HG03571 (cell line): ENCODE measurements at regions not wholly inside any gene's neighbourhood (a gene's known extent, or its start where the extent isn't known, plus 50 kb on each side); places are given as distances from the start of the nearest gene placed in this dataset.

Source experiments
- ATAC-seq: cut with Tn5 transposase; IDR thresholded peaks from one replicate; pipeline ENCODE4 v1.9.1; 2021; ENCODE audit not compliant: unreplicated experiment

DNA sequence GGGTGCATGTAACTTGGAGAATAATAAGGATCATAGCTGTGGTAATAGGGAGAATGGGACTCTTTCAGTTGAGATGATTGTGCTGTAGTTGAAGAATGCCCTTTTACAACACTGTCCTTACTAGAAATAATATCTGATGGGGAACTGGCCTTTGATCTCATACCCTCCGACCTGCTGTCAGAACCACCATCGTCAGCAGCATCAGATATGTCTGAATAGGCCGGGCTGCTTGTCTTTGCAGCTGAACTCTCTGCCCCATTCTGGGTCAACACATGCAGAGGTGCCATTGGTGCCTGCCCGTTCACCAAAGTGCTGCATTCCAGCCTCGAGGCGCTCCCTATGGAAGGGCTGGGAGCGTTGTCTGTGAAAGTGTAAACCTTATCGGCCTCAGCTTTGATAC lies 99.1 kb downstream of the ZNF608 start:
- no peak for ATAC-seq

DNA sequence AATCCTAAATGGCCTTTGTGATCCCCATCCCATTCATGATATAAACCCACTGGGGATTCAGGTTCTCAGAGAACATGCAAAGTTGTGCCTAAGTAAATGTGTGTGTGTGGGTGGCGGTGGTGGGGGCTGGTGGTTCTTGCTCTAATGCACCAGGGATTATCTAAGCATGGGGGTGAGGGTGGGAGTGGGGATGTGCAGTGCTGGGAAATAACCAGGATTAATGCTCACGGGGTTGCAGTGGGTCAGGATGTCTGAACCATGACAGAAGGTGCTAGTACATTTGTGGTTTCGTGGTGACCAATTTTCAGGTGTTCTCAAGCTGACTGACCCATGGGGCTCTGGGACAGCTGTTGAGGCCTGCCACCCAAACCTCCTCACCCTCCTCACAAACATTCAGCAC lies 101.0 kb downstream of the ZNF608 start:
- peak; percentile 27 for ATAC-seq

DNA sequence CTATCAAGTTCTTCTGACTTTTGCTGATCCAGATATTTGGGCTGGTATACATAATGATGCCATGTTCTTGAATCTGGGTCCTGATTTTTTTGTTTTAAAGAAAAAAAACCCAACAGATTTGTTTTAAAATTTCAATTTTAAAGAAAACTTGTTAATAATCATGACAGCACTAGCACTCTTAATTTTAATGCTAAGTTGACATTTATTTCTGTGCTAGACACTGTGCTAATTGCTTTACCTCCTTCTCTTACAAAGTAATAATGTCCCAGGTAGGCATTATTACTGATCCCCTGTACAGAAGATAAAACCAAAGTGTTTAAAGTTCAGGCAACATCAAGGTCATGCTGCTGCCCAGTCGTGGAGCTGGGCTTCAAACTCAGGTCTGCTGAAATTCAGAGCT lies 101.9 kb downstream of the ZNF608 start:
- no peak for ATAC-seq

DNA sequence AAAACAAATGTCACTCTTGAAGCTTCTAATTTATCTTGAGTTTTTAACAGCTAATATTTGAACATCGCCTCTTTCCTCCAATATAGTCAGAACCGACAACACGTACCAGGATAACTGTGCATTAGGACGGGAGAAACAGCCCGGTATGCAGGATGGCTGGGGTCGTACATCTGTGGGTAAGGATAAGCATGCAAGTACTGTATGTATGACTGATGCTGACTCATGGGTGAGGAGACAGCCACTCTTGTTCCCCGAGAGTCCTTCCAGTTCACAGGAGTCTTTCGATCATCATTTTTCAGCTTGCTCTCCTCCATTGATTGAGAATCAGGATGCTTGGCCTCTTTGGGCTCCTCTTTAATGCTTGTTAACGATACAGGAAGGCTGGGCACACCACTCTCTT lies 102.3 kb downstream of the ZNF608 start:
- no peak for ATAC-seq

DNA sequence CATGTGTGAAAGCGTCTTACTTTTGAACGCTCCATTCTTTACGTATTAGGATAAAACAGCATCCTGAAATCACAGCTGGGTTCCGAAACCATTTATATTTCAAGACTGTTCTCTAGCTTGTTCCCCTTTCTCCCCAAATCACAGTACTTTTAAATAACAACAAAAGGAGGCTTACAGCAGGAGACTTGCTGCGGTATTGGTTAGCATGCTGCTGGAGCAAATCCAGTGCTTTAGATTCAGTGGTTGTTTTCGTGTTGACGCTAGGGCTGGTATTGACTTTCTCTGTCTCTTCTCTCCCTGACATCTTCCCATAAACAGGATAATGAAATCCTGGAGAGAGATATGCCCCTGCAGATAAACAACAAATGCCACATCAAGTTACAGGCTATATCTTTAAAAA lies 103.1 kb downstream of the ZNF608 start:
- ATAC-seq, result no peak

DNA sequence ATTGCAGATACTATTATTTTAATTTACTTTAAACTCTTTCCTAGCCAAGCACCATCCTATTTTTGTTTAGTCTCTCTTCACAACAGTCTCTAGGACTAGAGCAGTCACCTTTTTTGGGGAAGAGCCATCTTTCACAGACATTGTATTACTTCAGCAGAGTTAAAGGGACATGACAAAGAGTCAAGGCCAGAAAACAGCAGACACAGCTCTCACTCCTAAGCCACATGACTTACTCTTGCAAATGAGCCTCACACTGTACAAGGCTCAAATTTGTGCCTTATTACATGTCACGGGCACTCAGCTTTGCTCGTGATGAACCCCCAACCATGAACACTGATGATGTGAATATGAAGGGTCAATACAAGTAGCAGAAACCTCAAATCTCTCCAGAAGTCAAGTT lies 104.3 kb downstream of the ZNF608 start:
- ATAC-seq, result no peak

DNA sequence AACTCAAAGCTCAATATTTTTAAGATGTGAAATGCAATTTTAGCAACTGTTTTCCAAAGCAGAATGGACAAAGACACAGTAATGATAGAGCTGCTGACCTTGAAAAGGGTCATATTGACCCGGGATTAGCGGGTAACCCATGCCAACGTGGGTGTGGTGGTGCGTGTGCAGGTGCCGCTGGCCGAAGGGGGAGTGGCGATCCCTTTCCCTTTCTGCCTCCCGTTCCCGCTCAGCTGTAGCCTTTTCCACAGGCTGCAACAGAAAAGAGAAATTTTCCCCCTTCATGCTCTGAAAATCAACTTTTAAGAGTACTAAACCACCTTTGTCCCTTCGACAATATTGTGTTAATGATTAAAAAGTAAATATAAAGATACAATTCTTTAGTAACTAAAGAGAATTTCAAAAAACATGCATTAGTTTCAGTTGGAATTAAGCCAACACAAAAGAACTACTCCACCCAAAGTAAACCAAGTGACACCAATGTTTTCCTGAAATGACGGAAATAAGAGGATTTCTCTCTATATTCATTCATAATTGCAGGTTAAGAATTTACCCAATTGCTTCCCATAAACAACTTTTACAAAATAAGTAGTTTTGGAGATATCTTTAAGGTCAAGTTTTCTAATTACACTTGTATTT lies 105.2 kb downstream of the ZNF608 start:
- ATAC-seq, result no peak

DNA sequence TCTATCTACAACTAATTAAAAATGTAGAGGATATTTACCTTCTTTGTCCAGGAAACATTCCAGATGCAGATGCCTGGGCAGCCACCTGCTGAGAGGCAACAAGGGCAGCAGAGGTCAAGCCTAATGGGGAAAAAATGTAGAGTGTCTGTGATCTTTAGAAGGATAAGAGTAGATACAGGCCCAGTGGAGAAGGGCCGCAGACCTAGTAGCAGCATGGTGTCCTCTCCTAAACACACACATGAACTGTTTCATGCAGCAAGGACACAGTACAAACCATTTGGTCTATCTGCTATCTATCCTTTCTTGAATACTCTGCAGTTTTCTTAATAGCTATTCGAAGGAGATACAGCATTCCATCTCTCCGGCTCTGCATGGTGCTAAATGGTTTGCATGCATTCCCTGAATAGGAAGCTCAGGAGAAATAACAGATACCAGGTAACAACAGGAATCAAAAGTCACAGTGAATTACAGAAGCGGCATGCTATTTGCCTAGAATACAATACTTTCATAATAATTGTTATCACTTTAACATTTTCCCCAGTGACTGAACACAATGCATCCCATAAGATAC lies 107.3 kb downstream of the ZNF608 start:
- ATAC-seq, result no peak

DNA sequence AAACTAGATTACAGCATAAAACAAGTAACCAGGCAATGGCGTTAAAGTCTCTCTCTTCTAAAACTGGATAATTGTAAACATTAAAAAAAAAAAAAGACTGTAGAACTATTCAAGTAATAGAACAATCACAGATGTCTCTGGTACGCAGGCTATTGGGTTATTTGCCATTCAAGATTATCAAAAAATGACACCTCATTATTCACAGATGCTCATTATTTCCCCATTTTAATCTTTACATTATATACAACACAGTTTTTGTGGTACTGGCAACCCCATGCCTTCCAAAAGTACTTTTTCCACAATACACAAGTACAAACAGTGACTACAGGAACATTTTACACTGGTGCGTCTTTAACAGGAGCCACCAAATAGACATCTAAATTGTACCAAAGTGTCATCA lies 109.4 kb downstream of the ZNF608 start:
- no peak for ATAC-seq

DNA sequence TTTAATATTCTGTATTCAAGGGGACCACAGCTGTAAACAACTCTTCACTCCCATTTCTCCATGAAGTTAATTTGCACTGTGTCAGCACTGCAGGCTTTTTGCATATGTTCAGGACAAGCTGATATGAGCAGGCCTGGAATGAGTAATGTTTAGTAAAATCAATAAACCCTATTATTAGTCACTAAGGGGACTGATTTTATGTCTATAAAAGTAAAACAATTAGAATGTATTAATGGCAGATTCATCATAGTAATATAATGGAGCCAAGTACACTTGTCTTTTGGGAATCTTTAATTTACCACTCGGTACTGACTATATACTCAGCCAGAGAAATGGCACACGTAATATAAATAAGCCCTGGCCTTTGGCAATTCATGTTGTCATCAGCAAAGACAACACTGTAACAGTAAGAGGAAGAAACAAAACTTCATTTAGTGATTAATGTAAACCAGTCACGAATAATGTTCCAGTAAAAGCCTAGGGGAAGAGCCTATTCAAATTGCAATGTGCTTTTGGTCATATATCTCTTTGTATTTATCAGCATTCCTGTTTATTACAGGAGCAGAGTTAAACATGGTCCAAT lies 111.6 kb downstream of the ZNF608 start:
- ATAC-seq, result no peak

DNA sequence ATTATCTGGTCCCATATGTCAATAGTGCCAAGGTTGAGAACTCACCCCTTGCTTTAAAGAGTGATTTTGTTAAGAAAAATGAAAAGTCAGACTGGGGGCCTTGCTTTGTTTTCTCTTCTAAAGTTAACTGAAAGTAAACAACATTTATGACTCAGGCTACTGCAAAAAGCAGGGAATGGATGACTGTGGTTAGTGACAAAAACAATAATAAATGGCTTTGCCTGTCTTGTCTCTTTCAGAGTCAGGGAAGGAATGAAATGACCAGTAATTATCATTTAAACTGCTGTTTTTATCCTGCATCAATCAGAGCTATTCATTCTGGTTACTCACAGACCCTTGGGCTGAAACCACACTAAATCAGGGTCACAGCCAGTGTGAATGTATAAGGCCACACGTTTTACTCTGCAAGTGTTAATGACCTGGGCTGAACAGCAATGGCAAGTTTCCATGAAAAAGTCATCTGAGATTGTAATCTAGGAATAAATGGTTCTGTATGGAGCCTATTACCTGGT lies 112.2 kb downstream of the ZNF608 start:
- ATAC-seq, result no peak

DNA sequence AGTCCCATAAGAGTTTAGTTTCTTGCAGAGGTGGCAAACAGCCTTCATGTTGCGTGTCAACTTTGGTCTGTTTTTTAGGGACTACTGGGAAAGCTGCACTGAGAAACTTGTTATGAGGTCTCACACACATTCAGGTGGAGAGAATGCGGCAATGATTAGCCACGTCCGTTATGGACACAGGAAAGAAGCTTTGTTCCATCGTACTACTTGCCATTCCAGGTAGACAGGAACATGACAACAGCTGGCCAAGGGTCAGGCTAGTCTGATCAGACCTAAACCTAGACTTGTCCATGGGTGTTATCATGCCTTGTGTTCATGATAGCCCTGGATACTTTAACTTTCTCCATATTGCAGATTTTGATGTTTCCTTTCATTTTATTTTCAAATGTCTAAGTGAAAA lies 113.2 kb downstream of the ZNF608 start:
- no peak for ATAC-seq

DNA sequence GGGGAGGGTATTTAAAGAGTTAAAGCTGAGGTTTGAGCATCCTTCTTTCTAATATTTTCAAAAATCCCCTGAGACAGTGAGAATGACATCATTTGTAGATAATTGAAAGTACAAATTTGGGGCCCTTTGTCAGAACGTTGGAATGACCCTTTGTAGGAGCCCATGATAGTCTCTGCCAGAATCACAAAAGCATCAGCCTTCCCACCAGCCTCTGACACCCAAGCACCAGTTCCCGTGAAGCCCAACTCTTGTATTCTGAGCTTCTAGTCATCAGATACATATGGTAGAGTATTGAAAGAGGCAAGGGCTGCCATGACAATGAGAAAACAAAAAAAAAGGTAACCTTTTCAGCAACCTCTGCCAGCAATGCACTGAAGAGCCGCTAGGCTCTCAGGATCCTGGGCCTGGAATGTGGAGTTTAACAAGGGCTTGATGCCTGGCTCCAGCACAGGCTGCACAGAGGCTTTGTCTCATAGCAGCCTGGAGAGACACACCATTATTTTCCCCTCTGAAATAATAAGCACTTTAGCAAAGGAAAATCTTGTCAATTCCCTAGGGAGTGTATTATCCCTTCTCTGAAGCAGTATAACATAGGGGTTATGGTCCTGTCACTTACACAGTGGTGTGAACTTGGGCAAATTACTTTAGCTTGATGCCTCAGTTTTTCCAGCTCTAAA lies 114.4 kb downstream of the ZNF608 start:
- ATAC-seq, result no peak

DNA sequence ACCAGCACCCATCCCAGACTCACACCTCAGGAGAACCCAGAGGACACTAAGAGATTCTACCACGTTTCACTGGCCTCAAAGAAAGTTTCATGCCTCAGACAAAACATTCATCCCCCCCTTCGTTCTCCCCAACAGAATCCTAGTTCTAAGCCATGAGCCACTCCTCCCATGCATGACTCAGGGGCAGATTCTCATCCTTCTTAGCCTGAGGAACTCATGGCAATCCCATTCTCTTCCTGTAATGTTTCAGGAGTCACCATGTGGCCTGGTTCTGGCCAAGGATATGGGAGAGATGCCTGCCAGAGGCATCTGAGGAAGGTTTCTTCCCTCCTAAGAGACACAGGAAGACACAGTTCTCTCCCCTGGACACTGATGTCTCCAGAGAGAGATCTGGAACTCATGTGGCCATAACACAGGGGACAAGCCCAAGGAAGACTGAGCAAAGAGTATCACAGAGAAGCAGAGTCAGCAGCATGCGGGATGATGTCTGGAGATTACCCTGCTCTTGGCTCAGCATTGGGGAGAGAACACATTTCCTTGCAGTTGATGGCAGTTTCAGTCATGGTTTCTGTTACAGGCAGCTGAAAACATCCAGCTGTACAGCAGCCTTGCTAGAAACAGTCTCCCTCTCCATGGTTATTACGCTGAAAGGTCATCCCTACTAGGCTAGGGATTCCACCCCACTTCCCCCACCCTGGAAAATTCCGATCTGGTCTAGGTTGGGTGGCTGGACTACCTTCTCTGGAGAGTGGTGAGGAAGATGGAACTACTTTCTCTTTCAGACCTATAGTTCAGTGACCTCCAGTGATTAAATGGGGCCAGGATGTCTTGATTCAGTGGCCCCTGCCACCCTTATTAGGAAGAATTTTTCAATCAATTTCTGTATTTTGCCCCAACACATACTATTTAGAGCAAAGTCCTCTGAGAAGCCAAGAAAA lies 115.4 kb downstream of the ZNF608 start:
- ATAC-seq, result peak; percentile 69

DNA sequence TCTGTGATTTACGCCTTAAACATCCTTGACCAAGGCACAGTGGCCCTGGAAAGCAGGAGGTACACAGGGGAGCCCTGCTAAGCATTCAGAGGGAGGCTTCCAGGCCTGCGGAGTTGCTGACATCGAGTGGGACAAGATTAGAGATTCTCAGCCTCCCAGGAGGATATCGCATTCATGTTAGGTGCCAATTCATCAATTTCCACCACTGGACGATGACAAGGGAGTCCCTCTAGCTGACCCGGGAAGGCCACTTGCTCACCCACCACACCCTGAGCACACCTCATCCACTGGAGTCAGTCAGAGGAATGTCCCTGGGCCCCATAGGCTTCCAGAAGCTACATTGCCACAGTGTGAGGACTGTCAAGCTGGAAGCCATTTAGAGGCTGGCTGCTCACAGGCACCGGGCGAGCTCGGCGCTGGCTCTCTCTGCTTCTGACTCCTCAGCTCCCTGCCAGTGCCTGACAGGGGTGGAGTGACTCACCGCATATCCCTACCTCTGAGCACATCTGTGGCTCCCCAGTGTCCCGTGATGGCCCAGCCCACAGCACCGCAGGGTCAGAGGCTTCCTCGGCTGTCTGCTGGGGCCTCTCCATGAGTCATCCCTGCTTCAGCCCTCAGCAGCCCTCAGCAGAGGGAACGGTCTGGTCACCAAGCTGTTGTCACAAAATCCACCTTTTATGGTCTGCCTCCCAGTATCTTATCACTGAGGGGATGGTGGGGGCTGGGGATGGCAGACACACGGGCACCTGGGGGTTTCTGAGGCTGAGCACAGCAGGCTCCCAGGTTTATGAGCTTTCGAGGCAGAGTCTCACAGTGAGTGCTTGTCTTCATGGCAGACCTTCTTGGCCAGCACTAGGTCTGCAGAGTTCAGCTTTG lies 117.5 kb downstream of the ZNF608 start:
- ATAC-seq, result no peak

DNA sequence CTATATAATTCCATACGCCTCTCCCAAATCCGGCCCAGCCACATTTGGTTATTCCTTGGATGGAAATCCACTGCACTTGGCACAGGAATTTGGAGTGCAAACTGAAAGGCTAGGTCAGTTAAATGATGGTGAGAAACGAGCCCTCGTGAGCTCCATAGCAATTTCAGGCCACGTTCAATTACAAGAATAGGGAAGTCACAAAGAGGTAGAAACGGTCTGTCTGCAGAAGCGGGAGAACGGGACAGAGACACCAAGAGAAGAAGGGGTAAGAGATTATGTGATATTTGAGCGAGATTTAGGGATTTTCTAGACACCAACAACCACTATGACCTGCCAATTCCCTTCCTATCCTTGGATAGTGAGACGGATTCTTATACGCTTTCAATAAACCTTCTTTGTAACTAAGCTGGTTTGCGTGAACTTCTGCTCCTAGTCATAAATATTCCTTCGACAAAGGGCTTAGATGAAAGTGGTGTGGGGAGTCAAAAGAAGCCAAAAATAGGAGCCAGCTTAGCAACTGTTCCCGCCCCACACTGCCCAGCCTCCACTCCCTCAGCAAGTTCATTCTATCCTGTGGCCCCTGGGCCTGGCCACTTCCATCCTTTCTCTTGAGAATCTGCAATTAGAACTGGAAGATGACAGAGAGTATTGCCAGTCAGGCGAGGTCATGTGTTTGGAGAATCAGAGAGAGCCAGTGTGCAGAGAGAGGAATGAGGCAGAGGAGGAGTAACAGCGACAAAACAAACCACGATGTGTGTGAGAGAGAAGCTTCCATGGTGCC lies 118.4 kb downstream of the ZNF608 start:
- ATAC-seq, result no peak

DNA sequence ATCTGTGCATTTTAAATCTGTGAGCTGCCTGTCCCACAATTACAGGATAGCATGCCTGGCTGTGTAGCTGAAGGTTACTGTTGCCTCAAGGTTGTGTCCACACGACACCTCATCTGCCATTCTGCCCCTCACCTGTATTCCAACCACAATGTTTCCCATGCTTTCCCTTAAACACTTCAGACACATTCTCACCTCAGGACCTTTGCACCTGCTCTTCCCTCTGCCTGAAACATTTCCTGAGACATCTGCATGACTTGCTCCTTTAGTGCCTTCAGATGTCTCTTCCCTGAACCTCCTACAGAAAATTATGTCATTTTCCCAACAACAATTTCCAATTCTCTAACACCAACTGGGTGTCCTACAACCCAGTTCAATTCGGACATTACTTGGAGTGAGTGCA lies 120.4 kb downstream of the ZNF608 start:
- no peak for ATAC-seq

DNA sequence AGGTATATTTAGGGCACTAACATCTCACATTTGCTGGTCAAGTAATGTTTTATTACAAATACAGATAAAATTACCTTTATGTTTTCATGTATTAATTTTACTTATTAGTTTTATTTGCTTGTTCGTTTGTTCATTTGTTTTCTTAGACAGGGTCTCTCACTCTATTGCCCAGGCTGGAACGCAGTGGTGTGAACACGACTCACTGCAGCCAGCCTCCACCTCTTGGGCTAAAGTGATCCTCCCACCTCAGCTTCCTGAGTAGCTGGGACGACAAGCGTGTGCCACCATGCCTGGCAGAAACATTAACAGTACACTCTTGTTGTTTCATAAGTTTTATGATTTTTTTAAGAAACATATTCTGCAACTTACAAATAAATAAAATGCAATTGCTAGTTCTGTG lies 123.2 kb downstream of the ZNF608 start:
- ATAC-seq, result no peak

DNA sequence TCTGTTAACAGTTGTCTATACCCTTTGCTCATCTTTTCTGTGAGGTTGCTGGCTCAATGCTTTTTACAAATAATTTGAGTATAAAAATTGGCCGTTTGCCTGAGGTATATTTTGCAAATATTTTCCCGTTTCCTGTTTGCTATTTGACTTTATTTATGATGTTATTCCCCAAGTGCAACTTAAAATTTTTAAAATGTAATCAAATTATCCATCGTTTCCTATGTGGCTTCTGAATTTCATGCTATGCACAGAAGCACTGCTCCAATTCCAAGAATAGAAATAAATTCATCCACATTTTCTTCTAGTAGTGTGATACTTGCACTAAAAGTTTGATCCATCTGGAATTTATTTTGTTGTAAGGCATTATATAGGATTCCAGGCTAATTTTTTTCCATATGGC lies 123.6 kb downstream of the ZNF608 start:
- no peak for ATAC-seq
